ENCODE measurements at regions not wholly inside any gene's neighbourhood (a gene's known extent, or its start where the extent isn't known, plus 50 kb on each side); places are given as distances from the start of the nearest gene placed in this dataset.

DNA sequence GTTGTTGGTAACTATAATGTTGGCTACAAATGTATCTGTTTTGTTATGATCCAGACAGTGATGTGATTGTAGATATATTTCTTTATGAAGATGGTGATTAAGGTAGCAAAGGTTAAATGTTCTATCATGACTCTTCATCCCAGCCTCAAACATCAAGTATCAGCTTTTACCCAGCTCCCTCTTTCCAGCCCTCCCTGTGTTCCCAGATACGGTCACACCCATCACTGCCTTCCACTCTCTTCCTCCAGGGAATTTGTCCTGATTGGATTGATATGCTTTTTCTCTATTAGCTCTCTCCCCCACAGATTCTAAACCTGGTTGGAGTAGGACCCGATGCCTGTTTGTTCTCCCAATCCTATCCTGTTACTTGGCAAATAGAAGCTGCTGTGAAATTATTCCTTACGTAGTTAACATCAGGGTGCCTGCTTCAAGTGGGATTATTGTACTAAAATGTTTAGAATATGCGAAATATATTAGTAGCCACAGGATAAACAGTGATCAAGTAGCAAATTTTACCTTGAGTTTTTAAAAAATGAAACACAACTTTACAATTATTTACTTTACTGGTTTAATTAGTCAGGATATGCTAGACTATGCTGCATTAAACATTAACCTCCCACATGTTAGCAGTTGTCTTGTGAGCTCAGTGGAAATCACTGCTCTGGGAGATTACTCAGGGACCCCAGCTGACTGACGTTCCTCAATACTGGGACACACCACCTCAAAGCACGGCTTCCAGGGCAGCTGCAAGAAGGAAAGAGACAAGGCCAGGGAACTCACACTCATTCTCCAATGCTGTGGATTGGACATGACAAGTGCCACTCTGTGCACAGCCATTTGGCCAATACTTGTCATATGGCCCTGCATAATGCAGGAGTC lies 165.3 kb downstream of the ALX1 start:
- Histone ChIP-seq H3K79me2 (ENCODE audit: insufficient read depth, low read depth, low read length) (no peaks in the 10 kb centered on the region), H3K9me2 (ENCODE audit: insufficient read depth, low read length) (no peaks in the 10 kb centered on the region), H3K27ac (ENCODE audit: low read depth, low read length, poor library complexity, severe bottlenecking) (no peak overlapping the region), H2AFZ (ENCODE audit: low read length) (no peak overlapping the region), H3K4me2 (ENCODE audit: low read length) (no peak overlapping the region), H3K36me3 (ENCODE audit: insufficient read depth, low read length) (no peaks in the 10 kb centered on the region), H3K4me3 (ENCODE audit: low read depth, low read length, poor library complexity, severe bottlenecking) (no peak overlapping the region), H3K4me1 (ENCODE audit: insufficient read depth, low read length, poor library complexity, severe bottlenecking) (no peaks in the 10 kb centered on the region), H3K9me3 (ENCODE audit: low read length) (no peaks in the 10 kb centered on the region), H4K20me1 (ENCODE audit: insufficient read depth, low read length) (no peaks in the 10 kb centered on the region)
- ChIA-PET POLR2A (interaction anchor here (1.7 kb wide), 1 partner anchor 20 kb away, joined by 6 read pairs; no protein-coding TSS in a partner anchor), CTCF (ENCODE audit: unreplicated experiment) (interaction anchor here (0.9 kb wide), 1 partner anchor 23 kb away, joined by 3 read pairs; no protein-coding TSS in a partner anchor)
- no peak for DNase-seq (ENCODE audit: low spot score)
- intact Hi-C loops (cut with micrococcal nuclease; ENCODE audit: unreplicated experiment), result loop anchor here (5.0 kb wide), 2 partner anchors 138 to 368 kb away; no protein-coding TSS in a partner anchor
- TF ChIP-seq, protein P1, sequence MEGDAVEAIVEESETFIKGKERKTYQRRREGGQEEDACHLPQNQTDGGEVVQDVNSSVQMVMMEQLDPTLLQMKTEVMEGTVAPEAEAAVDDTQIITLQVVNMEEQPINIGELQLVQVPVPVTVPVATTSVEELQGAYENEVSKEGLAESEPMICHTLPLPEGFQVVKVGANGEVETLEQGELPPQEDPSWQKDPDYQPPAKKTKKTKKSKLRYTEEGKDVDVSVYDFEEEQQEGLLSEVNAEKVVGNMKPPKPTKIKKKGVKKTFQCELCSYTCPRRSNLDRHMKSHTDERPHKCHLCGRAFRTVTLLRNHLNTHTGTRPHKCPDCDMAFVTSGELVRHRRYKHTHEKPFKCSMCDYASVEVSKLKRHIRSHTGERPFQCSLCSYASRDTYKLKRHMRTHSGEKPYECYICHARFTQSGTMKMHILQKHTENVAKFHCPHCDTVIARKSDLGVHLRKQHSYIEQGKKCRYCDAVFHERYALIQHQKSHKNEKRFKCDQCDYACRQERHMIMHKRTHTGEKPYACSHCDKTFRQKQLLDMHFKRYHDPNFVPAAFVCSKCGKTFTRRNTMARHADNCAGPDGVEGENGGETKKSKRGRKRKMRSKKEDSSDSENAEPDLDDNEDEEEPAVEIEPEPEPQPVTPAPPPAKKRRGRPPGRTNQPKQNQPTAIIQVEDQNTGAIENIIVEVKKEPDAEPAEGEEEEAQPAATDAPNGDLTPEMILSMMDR (conservative IDR thresholded peaks at IDR 0.05; ENCODE audit: low read length), result no peak
- no peak for TF ChIP-seq EZH2phosphoT487 (IDR thresholded peaks at IDR 0.05; ENCODE audit: borderline replicate concordance, low read depth, low read length)
- BruUV-seq (replicated peaks), result no TSS peak

DNA sequence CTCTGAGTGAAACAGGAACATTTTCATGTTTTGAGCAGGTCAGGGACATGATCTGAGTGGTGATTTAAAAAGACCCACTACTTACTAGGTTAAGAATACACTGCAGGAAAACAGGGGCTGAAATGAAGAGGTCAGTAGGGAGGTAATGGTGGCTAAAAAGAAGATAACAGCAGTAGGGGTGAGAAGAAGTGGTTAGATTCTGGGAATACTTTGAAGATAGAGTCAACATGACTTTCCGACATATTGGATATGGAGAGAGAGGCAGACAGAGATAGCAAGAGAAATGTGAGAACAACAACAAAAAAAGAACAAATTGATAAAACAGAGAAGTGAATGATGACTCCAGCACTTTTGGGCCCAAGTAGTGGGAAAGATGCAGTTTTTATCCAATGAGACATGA lies 168.0 kb downstream of the ALX1 start:
- Histone ChIP-seq H3K36me3 (ENCODE audit: insufficient read depth, low read length) (no peaks in the 10 kb centered on the region), H3K4me1 (ENCODE audit: insufficient read depth, low read length, poor library complexity, severe bottlenecking) (no peaks in the 10 kb centered on the region), H3K9me2 (ENCODE audit: insufficient read depth, low read length) (no peaks in the 10 kb centered on the region), H4K20me1 (ENCODE audit: insufficient read depth, low read length) (no peaks in the 10 kb centered on the region), H3K9me3 (ENCODE audit: low read length) (no peaks in the 10 kb centered on the region), H3K4me2 (ENCODE audit: low read length) (no peak overlapping the region), H3K79me2 (ENCODE audit: insufficient read depth, low read depth, low read length) (no peaks in the 10 kb centered on the region), H3K27ac (ENCODE audit: low read depth, low read length, poor library complexity, severe bottlenecking) (no peak overlapping the region), H3K4me3 (ENCODE audit: low read depth, low read length, poor library complexity, severe bottlenecking) (no peak overlapping the region), H2AFZ (ENCODE audit: low read length) (no peak overlapping the region)
- CTCF ChIA-PET (ENCODE audit: unreplicated experiment), result interaction anchor here (1.1 kb wide), 1 partner anchor 23 kb away, joined by 6 read pairs; no protein-coding TSS in a partner anchor
- TF ChIP-seq EZH2phosphoT487 (IDR thresholded peaks at IDR 0.05; ENCODE audit: borderline replicate concordance, low read depth, low read length), result no peak
- TF ChIP-seq, protein P1 (conservative IDR thresholded peaks at IDR 0.05; ENCODE audit: low read length), result no peak
- POLR2A ChIA-PET, result interaction anchor here (0.8 to 2.2 kb wide), 2 partner anchors 22 to 396 kb away, joined by 3 to 6 read pairs; no protein-coding TSS in a partner anchor
- BruUV-seq (replicated peaks), result no TSS peak
- DNase-seq (ENCODE audit: low spot score), result no peak
- intact Hi-C loops (cut with micrococcal nuclease; ENCODE audit: unreplicated experiment), result loop anchor here (1.0 to 5.0 kb wide), 3 partner anchors 23 to 371 kb away; no protein-coding TSS in a partner anchor

Data from OCI-LY7 (cell line).